ENCODE measurements at regions not wholly inside any gene's neighbourhood (a gene's known extent, or its start where the extent isn't known, plus 50 kb on each side); places are given as distances from the start of the nearest gene placed in this dataset.

GRCh38 chr3:164927728-164928127 lies 150.6 kb downstream of the SI start:
- Histone ChIP-seq H3K27ac (ENCODE audit: low read length) (no peak overlapping the region), H3K36me3 (ENCODE audit: control insufficient read depth in 2 of 2, insufficient read depth in 2 of 2, low read length in 2 of 2) (no peaks in the 10 kb centered on the region), H3K9ac (ENCODE audit: low read length in 2 of 2) (no peak overlapping the region), H3K9me3 (ENCODE audit: control insufficient read depth in 2 of 2, low read length in 2 of 2) (no peaks in the 10 kb centered on the region), H3K4me1 (ENCODE audit: control insufficient read depth, insufficient read depth, low read length) (no peaks in the 10 kb centered on the region), H3K4me3 (ENCODE audit: low read length in 2 of 2) (no peak overlapping the region), H3K27me3 (ENCODE audit: control insufficient read depth in 1 of 2, insufficient read depth in 2 of 2, low read length in 2 of 2) (no peaks in the 10 kb centered on the region)

DNA sequence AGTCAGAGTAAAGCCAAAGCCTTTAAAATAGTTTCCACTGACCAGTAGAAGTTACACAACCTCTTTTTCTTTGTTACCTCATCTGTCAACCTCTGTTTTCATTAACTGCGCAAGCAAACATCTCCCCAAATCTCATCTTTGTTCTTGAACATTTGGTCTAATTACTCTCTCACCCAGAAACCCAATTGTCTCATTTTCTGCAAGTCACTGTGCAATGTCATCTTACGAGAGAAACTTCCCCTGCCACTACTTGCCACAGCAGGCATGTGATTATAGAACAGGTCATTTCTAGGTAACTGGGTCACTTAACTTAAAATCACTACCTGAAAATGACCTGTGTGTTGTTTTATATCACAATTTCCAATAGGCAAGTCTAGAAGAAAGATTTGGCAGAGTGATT lies 159.4 kb downstream of the SI start:
- Histone ChIP-seq H3K9me3 (ENCODE audit: control insufficient read depth in 2 of 2, low read length in 2 of 2) (no peaks in the 10 kb centered on the region), H3K27me3 (ENCODE audit: control insufficient read depth in 1 of 2, insufficient read depth in 2 of 2, low read length in 2 of 2) (no peaks in the 10 kb centered on the region), H3K27ac (ENCODE audit: low read length) (no peak overlapping the region), H3K4me1 (ENCODE audit: control insufficient read depth, insufficient read depth, low read length) (no peaks in the 10 kb centered on the region), H3K36me3 (ENCODE audit: control insufficient read depth in 2 of 2, insufficient read depth in 2 of 2, low read length in 2 of 2) (no peaks in the 10 kb centered on the region), H3K9ac (ENCODE audit: low read length in 2 of 2) (no peak overlapping the region), H3K4me3 (ENCODE audit: low read length in 2 of 2) (no peak overlapping the region)

- Histone ChIP-seq H3K27ac (ENCODE audit: low read length) (no peak overlapping the region), H3K9me3 (ENCODE audit: control insufficient read depth in 2 of 2, low read length in 2 of 2) (no peaks in the 10 kb centered on the region), H3K9ac (ENCODE audit: low read length in 2 of 2) (no peak overlapping the region), H3K27me3 (ENCODE audit: control insufficient read depth in 1 of 2, insufficient read depth in 2 of 2, low read length in 2 of 2) (no peaks in the 10 kb centered on the region), H3K4me1 (ENCODE audit: control insufficient read depth, insufficient read depth, low read length) (no peaks in the 10 kb centered on the region), H3K36me3 (ENCODE audit: control insufficient read depth in 2 of 2, insufficient read depth in 2 of 2, low read length in 2 of 2) (no peaks in the 10 kb centered on the region), H3K4me3 (ENCODE audit: low read length in 2 of 2) (no peak overlapping the region)
Observed at GRCh38 chr3:164912916-164913315, 165.4 kb downstream of the SI start.

GRCh38 chr3:164903820-164904451 lies 174.4 kb downstream of the SI start:
- H3K27me3 ChIP-seq (ENCODE audit: control insufficient read depth in 1 of 2, insufficient read depth in 2 of 2, low read length in 2 of 2): no peaks in the 10 kb centered on the region
- H3K9me3 ChIP-seq (ENCODE audit: control insufficient read depth in 2 of 2, low read length in 2 of 2): no peaks in the 10 kb centered on the region
- peaks cover 4% of the 10 kb centered on the region for H3K4me1 ChIP-seq (ENCODE audit: control insufficient read depth, insufficient read depth, low read length)
- H3K27ac ChIP-seq (ENCODE audit: low read length): no peak overlapping the region
- no peak overlapping the region for H3K9ac ChIP-seq (ENCODE audit: low read length in 2 of 2)
- H3K36me3 ChIP-seq (ENCODE audit: control insufficient read depth in 2 of 2, insufficient read depth in 2 of 2, low read length in 2 of 2): no peaks in the 10 kb centered on the region
- H3K4me3 ChIP-seq (ENCODE audit: low read length in 2 of 2): peak overlapping the region; percentile 23 to 54

DNA sequence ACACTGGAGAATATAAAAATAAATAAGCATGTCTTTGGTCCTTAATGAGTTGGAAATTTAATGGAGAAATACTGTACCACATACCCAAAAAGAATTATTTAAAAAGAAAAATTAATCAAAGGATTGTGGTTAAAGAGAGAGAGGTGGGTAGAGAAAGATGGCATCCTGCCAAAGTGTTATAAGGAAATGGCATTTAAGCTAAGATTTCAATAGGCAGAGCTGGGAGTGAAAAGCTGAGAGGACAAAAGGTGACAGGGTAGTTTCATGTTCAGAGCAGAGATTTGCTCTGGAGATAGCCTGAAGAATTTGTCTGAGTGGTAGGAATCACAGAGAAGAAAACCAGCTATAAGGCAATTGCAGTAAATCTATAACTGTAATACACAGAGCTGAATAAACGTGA lies 181.0 kb downstream of the SI start:
- Histone ChIP-seq H3K4me3 (ENCODE audit: low read length in 2 of 2) (no peak overlapping the region), H3K27me3 (ENCODE audit: control insufficient read depth in 1 of 2, insufficient read depth in 2 of 2, low read length in 2 of 2) (no peaks in the 10 kb centered on the region), H3K4me1 (ENCODE audit: control insufficient read depth, insufficient read depth, low read length) (no peaks in the 10 kb centered on the region), H3K36me3 (ENCODE audit: control insufficient read depth in 2 of 2, insufficient read depth in 2 of 2, low read length in 2 of 2) (no peaks in the 10 kb centered on the region), H3K9ac (ENCODE audit: low read length in 2 of 2) (no peak overlapping the region), H3K27ac (ENCODE audit: low read length) (no peak overlapping the region), H3K9me3 (ENCODE audit: control insufficient read depth in 2 of 2, low read length in 2 of 2) (no peaks in the 10 kb centered on the region)

- Histone ChIP-seq H3K27ac (ENCODE audit: low read length) (no peak overlapping the region), H3K4me3 (ENCODE audit: low read length in 2 of 2) (no peak overlapping the region), H3K9ac (ENCODE audit: low read length in 2 of 2) (no peak overlapping the region), H3K36me3 (ENCODE audit: control insufficient read depth in 2 of 2, insufficient read depth in 2 of 2, low read length in 2 of 2) (no peaks in the 10 kb centered on the region), H3K9me3 (ENCODE audit: control insufficient read depth in 2 of 2, low read length in 2 of 2) (no peaks in the 10 kb centered on the region), H3K4me1 (ENCODE audit: control insufficient read depth, insufficient read depth, low read length) (no peaks in the 10 kb centered on the region), H3K27me3 (ENCODE audit: control insufficient read depth in 1 of 2, insufficient read depth in 2 of 2, low read length in 2 of 2) (no peaks in the 10 kb centered on the region)
Observed at GRCh38 chr3:164890061-164890460, 188.2 kb downstream of the SI start.

GRCh38 chr3:164883171-164883570 lies 195.1 kb downstream of the SI start:
- no peak overlapping the region for H3K4me3 ChIP-seq (ENCODE audit: low read length in 2 of 2)
- H3K36me3 ChIP-seq (ENCODE audit: control insufficient read depth in 2 of 2, insufficient read depth in 2 of 2, low read length in 2 of 2): no peaks in the 10 kb centered on the region
- no peaks in the 10 kb centered on the region for H3K4me1 ChIP-seq (ENCODE audit: control insufficient read depth, insufficient read depth, low read length)
- no peak overlapping the region for H3K9ac ChIP-seq (ENCODE audit: low read length in 2 of 2)
- H3K27me3 ChIP-seq (ENCODE audit: control insufficient read depth in 1 of 2, insufficient read depth in 2 of 2, low read length in 2 of 2): no peaks in the 10 kb centered on the region
- H3K9me3 ChIP-seq (ENCODE audit: control insufficient read depth in 2 of 2, low read length in 2 of 2): no peaks in the 10 kb centered on the region
- no peak overlapping the region for H3K27ac ChIP-seq (ENCODE audit: low read length)

DNA sequence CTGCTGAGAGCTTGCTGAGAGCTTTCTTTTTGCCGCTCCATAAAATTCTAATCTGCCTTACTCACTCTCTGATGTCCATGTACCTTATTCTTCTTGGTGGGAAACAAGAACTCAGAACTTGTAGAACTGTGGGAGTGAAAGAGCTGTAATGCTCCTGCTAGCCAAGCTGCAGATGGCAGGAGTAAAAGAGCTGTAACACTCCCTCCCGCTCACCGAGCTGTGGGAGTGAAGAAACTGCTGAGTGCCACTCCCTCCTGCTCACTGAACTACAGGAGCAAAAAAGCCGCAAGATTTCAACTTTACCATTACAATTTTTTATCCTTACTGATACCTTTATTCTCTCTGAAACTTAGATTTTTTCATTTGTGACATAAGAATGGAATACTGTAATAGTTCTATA lies 199.1 kb downstream of the SI start:
- H3K27me3 ChIP-seq (ENCODE audit: control insufficient read depth in 1 of 2, insufficient read depth in 2 of 2, low read length in 2 of 2): no peaks in the 10 kb centered on the region
- no peak overlapping the region for H3K9ac ChIP-seq (ENCODE audit: low read length in 2 of 2)
- H3K27ac ChIP-seq (ENCODE audit: low read length): no peak overlapping the region
- H3K4me1 ChIP-seq (ENCODE audit: control insufficient read depth, insufficient read depth, low read length): no peaks in the 10 kb centered on the region
- H3K9me3 ChIP-seq (ENCODE audit: control insufficient read depth in 2 of 2, low read length in 2 of 2): no peaks in the 10 kb centered on the region
- H3K36me3 ChIP-seq (ENCODE audit: control insufficient read depth in 2 of 2, insufficient read depth in 2 of 2, low read length in 2 of 2): no peaks in the 10 kb centered on the region
- H3K4me3 ChIP-seq (ENCODE audit: low read length in 2 of 2): no peak overlapping the region

GRCh38 chr3:164864454-164864853 lies 213.8 kb downstream of the SI start:
- H3K9me3 ChIP-seq (ENCODE audit: control insufficient read depth in 2 of 2, low read length in 2 of 2): no peaks in the 10 kb centered on the region
- H3K27ac ChIP-seq (ENCODE audit: low read length): no peak overlapping the region
- no peak overlapping the region for H3K4me3 ChIP-seq (ENCODE audit: low read length in 2 of 2)
- no peaks in the 10 kb centered on the region for H3K36me3 ChIP-seq (ENCODE audit: control insufficient read depth in 2 of 2, insufficient read depth in 2 of 2, low read length in 2 of 2)
- no peaks in the 10 kb centered on the region for H3K4me1 ChIP-seq (ENCODE audit: control insufficient read depth, insufficient read depth, low read length)
- no peak overlapping the region for H3K9ac ChIP-seq (ENCODE audit: low read length in 2 of 2)
- H3K27me3 ChIP-seq (ENCODE audit: control insufficient read depth in 1 of 2, insufficient read depth in 2 of 2, low read length in 2 of 2): no peaks in the 10 kb centered on the region

GRCh38 chr3:164852866-164853265 lies 225.4 kb downstream of the SI start:
- no peaks in the 10 kb centered on the region for H3K27me3 ChIP-seq (ENCODE audit: control insufficient read depth in 1 of 2, insufficient read depth in 2 of 2, low read length in 2 of 2)

GRCh38 chr3:164851905-164852304 lies 226.4 kb downstream of the SI start:
- Histone ChIP-seq H3K27me3 (ENCODE audit: control insufficient read depth in 1 of 2, insufficient read depth in 2 of 2, low read length in 2 of 2) (no peaks in the 10 kb centered on the region), H3K9ac (ENCODE audit: low read length in 2 of 2) (no peak overlapping the region), H3K9me3 (ENCODE audit: control insufficient read depth in 2 of 2, low read length in 2 of 2) (no peaks in the 10 kb centered on the region), H3K4me1 (ENCODE audit: control insufficient read depth, insufficient read depth, low read length) (no peaks in the 10 kb centered on the region), H3K4me3 (ENCODE audit: low read length in 2 of 2) (no peak overlapping the region), H3K36me3 (ENCODE audit: control insufficient read depth in 2 of 2, insufficient read depth in 2 of 2, low read length in 2 of 2) (no peaks in the 10 kb centered on the region), H3K27ac (ENCODE audit: low read length) (no peak overlapping the region)

More at GRCh38 chr3:164852866-164853265, 225.4 kb downstream of the SI start:
- Histone ChIP-seq H3K9me3 (ENCODE audit: control insufficient read depth in 2 of 2, low read length in 2 of 2) (no peaks in the 10 kb centered on the region), H3K4me1 (ENCODE audit: control insufficient read depth, insufficient read depth, low read length) (no peaks in the 10 kb centered on the region), H3K36me3 (ENCODE audit: control insufficient read depth in 2 of 2, insufficient read depth in 2 of 2, low read length in 2 of 2) (no peaks in the 10 kb centered on the region), H3K4me3 (ENCODE audit: low read length in 2 of 2) (no peak overlapping the region), H3K9ac (ENCODE audit: low read length in 2 of 2) (no peak overlapping the region), H3K27ac (ENCODE audit: low read length) (no peak overlapping the region)
